ENCODE measurements at regions not wholly inside any gene's neighbourhood (a gene's known extent, or its start where the extent isn't known, plus 50 kb on each side); places are given as distances from the start of the nearest gene placed in this dataset.

DNA sequence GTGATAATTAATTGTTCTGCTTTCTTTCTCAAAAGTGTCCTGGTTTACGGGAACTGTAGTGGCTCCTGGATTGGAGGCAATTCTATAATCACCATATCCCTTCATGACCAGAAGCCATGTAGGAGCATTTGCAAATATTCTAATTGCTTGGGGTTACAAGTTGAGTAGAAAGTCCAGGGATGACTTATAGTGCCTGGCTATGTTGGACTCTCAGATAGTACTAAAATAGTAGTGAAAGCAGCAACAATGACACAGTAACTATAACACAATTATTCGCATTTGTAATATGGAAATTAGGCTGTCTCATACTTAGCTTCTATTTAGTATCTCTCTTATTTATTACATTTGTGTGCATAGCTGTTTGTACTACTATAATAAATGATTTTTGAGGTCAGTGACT lies 712.5 kb upstream of the GRAMD2B start:
- DNase-seq (ENCODE audit: low read depth), result no peak
- TF ChIP-seq, protein P1, sequence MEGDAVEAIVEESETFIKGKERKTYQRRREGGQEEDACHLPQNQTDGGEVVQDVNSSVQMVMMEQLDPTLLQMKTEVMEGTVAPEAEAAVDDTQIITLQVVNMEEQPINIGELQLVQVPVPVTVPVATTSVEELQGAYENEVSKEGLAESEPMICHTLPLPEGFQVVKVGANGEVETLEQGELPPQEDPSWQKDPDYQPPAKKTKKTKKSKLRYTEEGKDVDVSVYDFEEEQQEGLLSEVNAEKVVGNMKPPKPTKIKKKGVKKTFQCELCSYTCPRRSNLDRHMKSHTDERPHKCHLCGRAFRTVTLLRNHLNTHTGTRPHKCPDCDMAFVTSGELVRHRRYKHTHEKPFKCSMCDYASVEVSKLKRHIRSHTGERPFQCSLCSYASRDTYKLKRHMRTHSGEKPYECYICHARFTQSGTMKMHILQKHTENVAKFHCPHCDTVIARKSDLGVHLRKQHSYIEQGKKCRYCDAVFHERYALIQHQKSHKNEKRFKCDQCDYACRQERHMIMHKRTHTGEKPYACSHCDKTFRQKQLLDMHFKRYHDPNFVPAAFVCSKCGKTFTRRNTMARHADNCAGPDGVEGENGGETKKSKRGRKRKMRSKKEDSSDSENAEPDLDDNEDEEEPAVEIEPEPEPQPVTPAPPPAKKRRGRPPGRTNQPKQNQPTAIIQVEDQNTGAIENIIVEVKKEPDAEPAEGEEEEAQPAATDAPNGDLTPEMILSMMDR (conservative IDR thresholded peaks at IDR 0.05; ENCODE audit: low read depth, low read length), result no peak
- no peak overlapping the region for H3K4me3 ChIP-seq (ENCODE audit: low read depth, low read length)

DNA sequence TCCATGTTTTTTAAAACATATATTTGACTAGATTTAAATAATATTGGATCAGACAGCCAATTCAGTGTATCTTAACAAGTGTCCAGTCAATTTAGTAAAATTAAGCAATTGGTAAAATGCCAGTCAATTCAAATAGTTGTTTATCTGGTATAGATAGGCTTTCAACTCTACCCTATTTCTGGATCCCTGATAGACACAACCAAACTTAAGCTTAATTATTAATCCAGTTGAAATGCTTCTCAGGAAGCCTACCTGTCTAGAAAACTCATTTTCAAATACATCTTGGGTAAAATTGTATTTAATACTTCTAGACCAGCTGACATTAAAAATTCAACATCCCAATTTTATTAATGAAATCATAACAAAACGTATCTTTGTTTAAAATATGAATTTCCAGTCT lies 710.8 kb upstream of the GRAMD2B start:
- no peak overlapping the region for H3K4me3 ChIP-seq (ENCODE audit: low read depth, low read length)
- TF ChIP-seq, protein P1 (conservative IDR thresholded peaks at IDR 0.05; ENCODE audit: low read depth, low read length), result no peak
- no peak for DNase-seq (ENCODE audit: low read depth)

DNA sequence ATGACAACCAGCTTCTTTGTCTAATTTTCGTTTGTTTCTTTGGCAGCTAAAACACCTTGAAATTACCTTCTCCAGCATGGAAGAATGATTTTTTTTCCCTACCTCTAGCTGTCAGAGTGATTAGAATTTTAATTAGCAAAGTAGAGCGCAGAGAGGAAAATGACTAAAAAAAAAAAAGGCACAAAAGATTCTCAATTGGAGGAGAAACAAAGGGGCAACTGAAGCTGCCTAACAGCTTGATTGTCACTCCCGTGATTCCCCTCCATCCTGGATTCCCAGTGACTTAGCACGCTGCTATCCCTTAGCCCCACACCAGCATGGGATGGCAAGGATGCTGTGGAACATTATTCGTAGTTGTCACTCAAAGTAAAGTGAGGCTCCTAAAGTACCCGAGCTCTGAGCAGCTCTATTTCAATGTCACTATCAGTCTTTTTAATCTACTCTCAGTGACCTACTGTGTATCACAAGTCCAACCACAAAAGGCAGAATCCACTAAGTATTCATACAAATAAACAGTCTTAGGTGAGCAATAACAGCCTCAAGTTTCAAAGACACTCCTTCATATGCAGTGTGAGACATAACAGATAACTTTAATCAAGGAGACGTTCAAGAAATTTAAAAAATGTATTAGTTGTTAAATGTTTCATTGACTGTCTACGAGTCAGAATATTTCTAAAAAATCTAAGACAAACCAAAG lies 710.0 kb upstream of the GRAMD2B start:
- TF ChIP-seq, protein P1 (conservative IDR thresholded peaks at IDR 0.05; ENCODE audit: low read depth, low read length), result no peak
- no peak for DNase-seq (ENCODE audit: low read depth)
- no peak overlapping the region for H3K4me3 ChIP-seq (ENCODE audit: low read depth, low read length)

DNA sequence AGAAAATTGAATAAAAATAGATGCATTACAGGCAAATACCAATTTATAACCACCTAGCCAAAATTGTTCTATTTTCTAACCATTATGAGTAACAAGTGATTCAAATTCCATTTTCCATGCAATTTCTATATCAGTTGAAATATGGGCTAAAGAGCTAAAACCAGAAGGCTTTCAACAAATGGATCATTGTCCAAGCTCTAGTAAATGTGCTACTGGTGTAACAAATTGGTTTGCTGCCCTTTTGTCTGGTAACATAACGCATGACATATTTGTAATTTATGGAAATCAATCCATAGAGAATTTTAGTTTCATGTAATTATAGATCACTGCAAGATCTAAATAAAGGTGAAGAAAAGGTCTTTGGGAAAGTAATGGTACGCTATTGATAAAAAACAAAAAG lies 708.0 kb upstream of the GRAMD2B start:
- TF ChIP-seq, protein P1 (conservative IDR thresholded peaks at IDR 0.05; ENCODE audit: low read depth, low read length), result no peak
- H3K4me3 ChIP-seq (ENCODE audit: low read depth, low read length), result no peak overlapping the region
- no peak for DNase-seq (ENCODE audit: low read depth)

DNA sequence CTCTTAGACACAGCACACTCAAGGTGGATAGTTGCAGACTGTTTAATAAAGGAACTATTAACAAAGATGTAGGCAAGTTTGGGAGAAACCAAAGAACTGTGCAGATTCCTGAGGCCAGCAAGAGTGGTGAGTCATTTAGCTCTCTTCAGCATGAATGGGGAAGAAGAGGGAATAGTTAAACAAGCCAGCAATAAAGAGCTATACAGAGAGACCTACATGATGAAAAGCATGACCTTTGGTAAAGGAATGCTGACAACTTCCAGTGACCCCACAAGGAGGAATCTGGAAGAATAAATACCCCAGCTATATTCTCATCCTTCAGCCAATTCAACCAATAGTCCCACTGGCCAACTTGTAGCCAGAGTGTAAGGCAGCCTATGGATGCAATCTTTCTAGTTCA lies 706.0 kb upstream of the GRAMD2B start:
- TF ChIP-seq, protein P1 (conservative IDR thresholded peaks at IDR 0.05; ENCODE audit: low read depth, low read length), result no peak
- no peak for DNase-seq (ENCODE audit: low read depth)
- H3K4me3 ChIP-seq (ENCODE audit: low read depth, low read length), result no peak overlapping the region

DNA sequence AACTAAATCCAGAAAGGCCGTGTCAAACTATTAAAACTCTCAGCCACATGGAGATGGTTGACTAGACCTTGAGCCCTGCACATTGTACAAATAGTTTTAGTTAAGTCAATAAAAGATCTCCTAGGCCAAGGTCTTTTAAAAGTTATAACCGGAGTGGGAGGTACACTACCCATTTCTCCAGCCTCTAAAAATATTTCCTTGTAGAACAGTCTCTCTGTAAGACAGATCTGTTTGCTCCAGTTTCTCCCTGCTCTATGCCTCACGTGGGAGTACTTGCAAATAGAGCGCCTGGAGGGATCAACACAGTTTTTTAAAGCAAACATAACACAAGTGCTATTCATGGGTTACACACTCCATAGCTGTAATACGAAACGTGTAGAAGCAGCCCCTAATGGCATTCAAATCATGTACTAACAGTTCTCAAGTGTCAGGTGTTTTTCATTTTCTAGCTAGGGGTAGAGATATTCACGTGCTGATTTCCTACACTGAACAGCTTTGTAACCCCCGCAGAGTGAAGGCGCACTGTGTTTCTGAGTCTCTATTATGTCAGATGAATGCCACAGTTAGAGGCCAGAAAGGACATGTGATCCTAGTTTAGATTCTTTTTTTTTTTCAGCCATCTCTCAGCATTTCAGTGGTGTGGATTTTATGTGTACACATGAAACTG lies 703.4 kb upstream of the GRAMD2B start:
- no peak for DNase-seq (ENCODE audit: low read depth)
- TF ChIP-seq, protein P1 (conservative IDR thresholded peaks at IDR 0.05; ENCODE audit: low read depth, low read length), result no peak
- H3K4me3 ChIP-seq (ENCODE audit: low read depth, low read length), result no peak overlapping the region

DNA sequence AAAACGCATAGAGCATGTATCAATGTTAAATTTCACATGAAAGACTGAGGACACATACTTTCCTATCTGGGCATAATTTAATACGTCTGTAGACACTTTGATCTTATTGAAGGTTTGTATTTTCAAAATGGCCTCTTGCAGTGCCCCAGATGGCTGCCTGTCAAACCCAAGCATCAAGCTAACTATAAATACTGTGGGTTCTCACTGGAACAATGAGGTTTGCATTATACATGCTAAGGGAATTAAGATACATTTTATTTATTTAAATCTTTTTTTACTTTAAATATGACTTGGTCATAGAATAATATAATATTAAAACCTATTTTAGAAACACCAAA lies 702.9 kb upstream of the GRAMD2B start:
- TF ChIP-seq, protein P1 (conservative IDR thresholded peaks at IDR 0.05; ENCODE audit: low read depth, low read length), result no peak
- DNase-seq (ENCODE audit: low read depth), result no peak
- H3K4me3 ChIP-seq (ENCODE audit: low read depth, low read length), result no peak overlapping the region
